Erythroblast (primary cell): ENCODE measurements at regions not wholly inside any gene's neighbourhood (a gene's known extent, or its start where the extent isn't known, plus 50 kb on each side); places are given as distances from the start of the nearest gene placed in this dataset.

Experiments
- DNase-seq, 2 experiments: peaks; one replicate each; lab custom pipeline; 2025; lab: John Stamatoyannopoulos, UW
- GATA1 ChIP-seq: IDR thresholded peaks from 2 replicates; pipeline ENCODE4 v1.6.1; 2011; ENCODE audit warnings: low read depth, mild to moderate bottlenecking, control low read depth, low read length, moderate library complexity
- POLR2A ChIP-seq: IDR thresholded peaks from 2 replicates; pipeline ENCODE4 v1.6.1; 2011; ENCODE audit warnings: mild to moderate bottlenecking, low read length

DNA sequence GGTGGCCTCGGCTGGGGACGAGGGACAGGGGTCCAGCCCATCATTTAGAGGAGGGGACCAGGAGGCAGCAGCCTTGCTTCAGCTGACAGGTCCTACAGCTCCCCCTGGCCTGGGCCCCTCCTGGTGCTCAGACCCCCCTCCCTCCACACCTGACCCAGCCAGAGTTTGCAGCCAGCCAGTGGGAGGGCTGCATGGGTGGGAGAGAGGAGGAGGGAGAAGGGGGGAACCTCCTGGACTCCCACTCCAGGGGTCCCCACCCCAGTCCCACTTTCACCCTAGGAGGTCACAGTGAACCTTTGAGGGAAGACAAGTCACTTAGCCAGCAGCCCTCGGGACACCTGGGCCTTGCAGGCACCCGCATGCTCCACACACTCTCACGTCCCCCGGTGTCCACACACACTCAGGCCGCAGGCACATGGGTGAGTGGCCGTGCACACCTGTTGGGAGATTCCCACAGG lies 108.9 kb upstream of the ZBTB40 start:
- no peak for TF ChIP-seq GATA1
- no peak for TF ChIP-seq POLR2A
- no peak for DNase-seq

DNA sequence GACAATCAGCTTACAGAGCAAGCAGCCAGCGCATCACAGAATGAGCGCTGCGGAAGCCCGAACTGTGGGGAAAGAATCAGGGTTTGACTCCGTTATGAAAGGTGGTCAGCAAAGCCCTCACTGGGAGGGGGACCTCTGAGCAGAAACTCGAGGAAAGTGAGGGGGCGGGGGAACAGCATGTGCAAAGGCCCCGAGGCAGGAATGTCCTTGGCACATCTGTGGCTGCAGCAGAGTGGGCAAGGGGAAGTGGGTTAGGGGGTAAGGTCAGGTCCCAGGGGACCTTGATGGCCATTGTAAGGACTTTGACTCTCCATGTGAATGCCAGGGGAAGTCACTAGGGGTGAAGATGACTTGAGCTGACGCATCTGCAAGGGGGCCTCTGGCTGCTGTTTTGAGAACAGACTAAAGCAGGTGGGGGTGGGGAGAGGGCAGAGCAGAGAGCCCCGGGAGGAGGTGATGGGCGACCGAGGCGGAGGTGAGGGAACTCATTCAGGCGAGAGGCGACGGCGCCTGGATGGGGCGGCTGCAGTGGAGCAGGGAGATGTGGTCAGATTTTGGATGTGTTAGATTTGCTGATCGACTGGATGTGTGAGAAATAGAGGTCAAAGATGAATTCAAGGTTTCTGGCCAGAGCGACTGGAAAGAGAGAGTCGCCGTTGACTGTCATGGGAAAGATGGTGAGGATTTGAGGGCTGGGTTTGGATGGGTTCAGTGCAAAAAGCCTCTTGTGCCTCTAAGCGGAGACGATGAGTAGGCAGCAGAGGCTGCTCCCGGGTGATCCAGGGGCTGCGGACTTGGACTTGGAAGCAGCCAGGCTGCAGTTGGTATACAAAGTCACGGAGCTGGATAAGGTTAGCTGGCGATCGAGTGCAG lies 108.0 kb upstream of the ZBTB40 start:
- no peak for TF ChIP-seq GATA1
- no peak for TF ChIP-seq POLR2A
- no peak for DNase-seq

DNA sequence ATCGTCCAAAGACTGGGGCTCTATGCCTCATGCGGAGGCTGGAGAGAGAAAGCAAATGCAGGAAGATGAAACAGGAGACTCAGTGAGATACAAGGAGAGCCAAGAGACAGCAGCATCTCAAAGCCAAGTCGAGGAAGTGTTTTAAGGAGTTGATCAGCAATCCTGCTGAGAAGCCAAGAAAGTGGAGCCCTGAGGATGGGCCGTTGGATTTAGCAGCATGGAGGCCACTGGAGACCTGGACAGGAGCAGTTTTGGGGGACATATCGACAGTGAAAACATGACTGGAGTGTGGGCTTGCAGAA lies 107.4 kb upstream of the ZBTB40 start:
- TF ChIP-seq GATA1: no peak
- TF ChIP-seq POLR2A: no peak
- no peak for DNase-seq

DNA sequence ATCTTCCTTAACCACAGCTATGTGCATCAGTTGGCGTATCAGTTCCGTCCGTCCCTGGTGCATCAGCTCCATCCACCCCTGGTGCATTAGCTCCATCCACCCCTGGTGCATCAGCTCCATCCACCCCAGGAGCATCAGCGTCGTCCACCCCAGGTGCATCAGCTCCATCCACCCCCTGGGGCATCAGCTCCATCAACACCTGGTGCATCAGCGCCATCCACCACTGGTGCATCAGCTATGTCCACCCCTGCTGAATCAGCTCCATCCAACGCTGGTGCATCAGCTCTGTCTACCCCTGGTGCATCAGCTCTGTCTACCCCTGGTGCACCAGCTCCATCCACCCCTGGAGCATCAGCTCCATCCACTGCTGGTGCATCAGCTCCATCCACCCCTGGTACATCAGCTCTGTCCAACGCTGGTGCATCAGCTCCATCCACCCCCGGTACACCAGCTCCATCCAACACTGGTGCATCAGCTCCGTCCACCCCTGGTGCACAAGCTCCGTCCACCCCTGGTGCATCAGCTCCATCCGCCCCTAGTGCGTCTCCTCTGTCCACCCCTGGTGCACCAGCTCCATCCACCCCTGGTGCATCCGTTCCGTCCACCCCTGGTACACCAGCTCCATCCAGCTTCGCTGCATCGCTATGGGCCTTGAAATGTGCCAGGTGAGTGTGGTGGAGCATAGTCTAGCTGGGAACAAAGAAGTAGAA lies 106.6 kb upstream of the ZBTB40 start:
- DNase-seq: no peak
- TF ChIP-seq GATA1: no peak
- TF ChIP-seq POLR2A: no peak

DNA sequence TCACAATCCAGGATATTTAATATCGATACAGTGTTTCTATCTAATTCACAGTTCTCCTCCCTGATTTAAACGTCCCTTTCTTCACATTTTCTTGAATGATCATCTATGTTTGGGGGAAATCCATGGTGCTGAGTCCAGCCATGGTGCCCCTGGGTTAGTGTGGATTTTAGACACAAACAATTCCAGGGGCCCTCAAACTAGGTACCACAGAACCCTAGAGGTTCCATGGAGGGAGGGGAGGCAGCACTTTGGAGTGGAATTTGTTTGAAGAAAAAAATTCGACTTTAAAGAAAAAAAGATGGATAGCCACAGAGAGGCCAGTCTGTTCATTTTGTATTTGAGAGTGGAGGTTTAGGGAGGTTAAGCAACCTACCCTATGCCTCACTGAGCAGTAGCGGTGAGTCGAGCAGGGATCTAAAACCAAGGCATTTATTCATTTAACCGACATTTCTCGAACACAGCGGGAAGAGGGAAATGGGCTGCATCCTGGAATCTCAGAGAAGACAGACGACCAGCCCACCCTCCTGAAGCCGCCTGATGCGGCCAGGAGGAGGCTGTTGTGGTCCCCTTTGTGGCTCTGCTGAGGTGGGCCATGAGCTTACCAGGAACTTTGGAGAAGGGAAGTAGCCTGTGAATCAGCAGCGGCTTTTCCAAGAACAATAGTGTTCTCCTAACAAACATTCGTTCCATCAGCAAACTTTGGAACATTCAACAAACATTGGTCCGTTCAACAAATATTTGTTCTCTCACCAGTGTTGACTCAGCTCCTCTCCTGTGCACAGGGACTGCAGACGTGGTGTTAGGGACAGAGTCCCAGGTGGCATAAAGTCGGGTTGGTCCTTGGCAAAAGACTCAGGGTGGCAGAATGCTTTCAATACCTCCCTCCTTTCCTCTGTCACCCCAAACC lies 103.5 kb upstream of the ZBTB40 start:
- no peak for TF ChIP-seq POLR2A
- TF ChIP-seq GATA1: no peak
- DNase-seq: no peak

DNA sequence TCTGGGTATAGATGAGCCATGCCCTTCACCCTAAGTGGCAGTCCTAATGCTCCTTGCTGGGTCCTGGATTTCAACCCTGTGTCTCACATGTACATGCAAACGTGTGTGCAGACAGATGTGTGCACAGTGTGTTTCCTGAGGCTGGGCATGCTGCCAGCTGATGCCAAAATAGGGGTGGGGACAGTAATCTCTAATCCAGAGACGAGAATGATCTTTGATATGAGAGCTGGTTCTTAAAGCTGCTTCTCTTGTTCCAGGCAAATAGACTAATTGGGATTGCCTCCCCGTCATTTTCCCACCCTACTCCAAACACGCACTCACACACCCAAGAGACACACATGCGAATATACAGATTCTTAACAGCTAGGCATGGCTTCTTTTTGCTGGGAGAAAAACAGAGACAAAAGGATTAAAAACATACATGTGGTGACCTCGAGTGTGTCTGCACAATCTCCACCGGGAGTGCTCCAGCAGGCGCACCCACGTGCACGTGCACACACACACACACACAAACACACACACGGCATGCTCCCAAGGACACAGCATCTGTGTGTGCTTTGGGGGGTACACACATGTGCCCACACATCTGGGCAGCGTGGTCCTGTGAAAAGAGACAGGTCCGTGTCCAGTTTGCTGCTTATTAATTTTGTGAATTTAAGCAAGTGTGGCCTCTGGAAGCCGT lies 102.1 kb upstream of the ZBTB40 start:
- TF ChIP-seq POLR2A (no peak), GATA1 (no peak)
- no peak for DNase-seq

DNA sequence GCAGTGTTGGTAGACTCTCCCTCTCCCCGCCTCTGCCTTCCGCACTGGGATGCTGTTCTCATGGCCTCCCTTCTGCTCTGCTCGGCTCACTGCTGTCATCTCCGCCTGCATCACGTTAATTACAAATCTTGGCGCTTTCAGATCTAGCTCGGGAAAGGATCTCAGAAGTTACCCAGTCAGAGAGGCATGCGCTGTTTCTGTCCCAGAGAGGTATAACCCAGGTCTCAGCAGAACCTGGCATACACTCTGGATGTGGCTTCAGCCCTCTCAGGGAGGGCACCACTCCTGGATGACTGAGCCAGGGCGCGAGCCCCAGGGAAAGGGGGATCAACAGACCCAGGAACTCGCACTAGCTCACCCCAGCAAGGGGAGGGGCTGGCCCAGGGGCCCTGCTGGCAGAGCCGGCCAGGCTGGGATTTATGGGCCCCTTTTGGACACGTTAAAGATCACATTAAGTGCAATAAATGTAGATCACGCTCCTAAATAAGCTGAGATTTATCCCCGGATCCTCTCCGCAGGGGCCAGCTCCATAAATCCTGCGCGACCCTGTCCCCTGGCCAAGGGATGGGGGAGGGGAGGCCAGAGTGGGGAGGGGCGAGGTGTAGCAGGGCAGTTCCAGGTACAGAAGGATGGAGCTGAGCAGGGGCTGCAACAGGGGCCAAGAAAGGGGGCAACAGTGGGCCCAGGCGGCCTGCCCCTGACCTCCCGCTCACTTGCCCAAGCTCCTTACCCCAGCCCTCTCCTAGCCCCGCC lies 101.3 kb upstream of the ZBTB40 start:
- TF ChIP-seq POLR2A (no peak), GATA1 (no peak)
- no peak for DNase-seq

DNA sequence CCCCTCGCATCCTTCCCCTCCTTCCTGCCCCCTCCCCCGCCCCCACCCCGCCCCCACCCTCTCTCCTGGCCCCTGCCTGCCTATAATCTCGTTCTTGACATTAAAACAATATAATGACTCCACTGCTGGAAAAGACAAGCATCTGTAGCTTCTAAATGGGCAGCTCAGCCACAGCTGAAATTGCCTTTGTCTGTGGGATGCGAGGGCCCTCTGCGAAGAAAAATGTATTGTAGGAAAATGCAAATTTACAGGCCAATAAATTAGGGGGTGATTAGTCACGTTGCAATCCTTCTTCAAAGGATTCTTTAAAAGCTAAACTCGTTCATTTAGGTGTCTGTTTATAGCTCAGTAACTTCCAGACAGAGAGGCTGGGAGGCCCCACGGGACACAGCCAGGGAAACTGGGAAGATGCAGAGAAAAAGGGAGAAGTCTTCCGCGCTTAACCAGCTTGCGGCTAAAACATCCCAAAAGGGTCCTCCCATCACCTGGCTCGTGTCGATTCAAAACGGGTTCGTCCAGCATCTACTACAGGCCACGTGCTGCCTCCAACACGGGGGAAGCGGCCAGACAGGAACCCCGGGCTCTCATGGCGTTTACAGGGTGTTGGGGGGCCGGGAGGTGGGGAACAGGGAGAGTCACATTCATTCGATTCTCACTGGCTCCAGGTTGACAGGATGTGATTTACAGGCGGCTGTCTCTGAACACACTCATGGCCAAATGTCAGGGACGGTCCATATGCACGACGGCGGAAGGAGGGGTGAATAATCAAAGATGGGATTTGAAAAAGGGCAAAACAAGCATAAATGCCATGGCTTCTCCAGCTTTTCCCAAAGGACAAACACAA lies 100.5 kb upstream of the ZBTB40 start:
- DNase-seq: no peak
- no peak for TF ChIP-seq POLR2A
- TF ChIP-seq GATA1: no peak

DNA sequence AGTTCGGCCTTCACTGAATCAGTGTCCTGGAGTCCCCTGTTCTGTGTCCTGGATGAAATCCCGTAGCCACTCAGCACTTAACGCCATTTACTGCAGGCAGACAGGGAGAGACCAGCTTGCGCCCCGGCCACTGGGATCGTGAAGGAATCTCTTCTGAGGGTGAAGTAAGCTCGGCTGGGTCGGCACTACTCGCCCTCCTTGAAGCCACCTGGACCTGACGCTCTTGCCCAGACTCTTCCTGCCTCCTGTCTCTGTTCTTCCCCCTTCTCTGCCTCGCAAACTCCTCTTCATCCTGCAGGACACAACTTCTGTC lies 99.9 kb upstream of the ZBTB40 start:
- TF ChIP-seq POLR2A (no peak), GATA1 (no peak)
- no peak for DNase-seq

DNA sequence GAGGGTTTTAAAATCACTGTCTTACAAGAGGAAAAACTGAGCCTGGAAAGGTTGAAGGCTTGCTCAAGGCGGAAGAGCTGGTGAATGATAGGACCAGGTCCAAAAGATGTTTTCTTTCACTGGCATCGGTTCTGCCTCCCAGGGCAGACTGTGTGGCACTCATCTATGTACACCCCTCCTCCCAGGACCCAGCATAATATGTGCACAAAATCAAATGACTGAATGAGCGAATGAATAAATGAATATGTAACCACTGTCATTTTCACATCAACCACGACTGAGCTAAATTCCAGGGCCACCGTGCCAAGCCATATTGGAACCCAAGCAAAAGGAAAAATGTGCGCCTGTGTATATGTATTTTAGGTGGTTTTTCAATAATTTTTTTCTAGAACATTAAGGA lies 99.3 kb upstream of the ZBTB40 start:
- TF ChIP-seq GATA1: no peak
- TF ChIP-seq POLR2A: no peak
- no peak for DNase-seq

DNA sequence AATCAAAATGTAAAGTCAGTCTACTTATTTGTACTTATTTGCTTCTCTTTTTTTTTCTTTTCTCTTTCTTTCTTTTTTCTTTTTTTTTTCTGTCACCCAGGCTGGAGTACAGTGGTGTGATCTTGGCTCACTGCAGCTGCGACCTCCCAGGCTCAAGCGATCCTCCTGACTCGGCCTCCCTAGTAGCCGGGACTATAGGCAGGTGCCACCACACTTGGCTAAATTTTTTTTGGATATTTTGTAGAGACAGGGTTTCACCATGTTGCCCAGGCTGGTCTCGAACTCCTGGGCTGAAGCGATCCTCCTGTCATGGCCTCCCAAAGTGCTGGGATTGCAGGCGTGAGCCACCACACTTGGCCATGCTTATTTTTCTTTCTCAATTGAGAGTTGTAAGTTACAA lies 98.8 kb upstream of the ZBTB40 start:
- no peak for TF ChIP-seq GATA1
- no peak for TF ChIP-seq POLR2A
- DNase-seq: no peak

DNA sequence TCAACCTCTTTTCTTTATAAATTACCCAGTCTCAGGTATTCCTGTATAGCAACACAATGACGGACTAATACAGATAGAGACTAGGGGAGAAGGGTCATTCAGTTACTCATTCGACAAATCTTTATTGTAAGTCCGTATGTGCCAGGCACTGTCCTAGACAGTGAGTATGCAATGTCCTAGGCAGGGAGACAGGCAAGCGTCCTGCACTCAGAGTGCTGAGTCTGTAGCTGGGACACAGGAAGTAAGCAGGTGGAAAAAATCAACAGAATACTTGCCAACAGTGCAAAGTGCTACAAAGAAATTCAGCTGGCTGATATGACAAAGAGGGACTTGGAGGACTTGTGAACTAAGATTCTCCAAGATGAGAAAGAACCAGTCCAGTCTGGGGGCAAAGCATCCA lies 92.2 kb upstream of the ZBTB40 start:
- TF ChIP-seq GATA1 (no peak), POLR2A (no peak)
- DNase-seq: no peak
